Right atrium auricular region (tissue), 2 donors: ENCODE measurements at regions not wholly inside any gene's neighbourhood (a gene's known extent, or its start where the extent isn't known, plus 50 kb on each side); places are given as distances from the start of the nearest gene placed in this dataset.

Experiments
- DNase-seq: peaks from one replicate; pipeline ENCODE4 v3.0.0-alpha.2; 2019; ENCODE audit warnings: low spot score
- H3K27ac ChIP-seq, 2 donors: fragments of 200-600 bp; sonication (generic); 1 replicate in 1 of 2; 2 replicates in 1 of 2; pipeline ENCODE4 v1.5.1; 2016 to 2019
- H3K27me3 ChIP-seq, 2 donors: fragments of 200-600 bp; sonication (generic); one replicate each; pipeline versions ENCODE4 v1.5.1 to v1.6.0; 2017 to 2019
- H3K36me3 ChIP-seq: fragments of 200-600 bp; sonication (generic); one replicate; pipeline ENCODE4 v1.5.1; 2016
- H3K4me1 ChIP-seq, 2 donors: fragments of 200-600 bp; sonication (generic); one replicate each; pipeline versions ENCODE4 v1.5.1 to v1.6.0; 2017 to 2019
- H3K4me3 ChIP-seq, 2 donors: fragments of 200-600 bp; sonication (generic); 1 replicate in 1 of 2; 2 replicates in 1 of 2; pipeline ENCODE4 v1.5.1; 2017 to 2019; ENCODE audit warnings: mild to moderate bottlenecking in 1 of 2, moderate library complexity in 1 of 2
- H3K9me3 ChIP-seq, 2 donors: fragments of 200-600 bp; sonication (generic); one replicate each; pipeline ENCODE4 v1.5.1; 2019
- CTCF ChIP-seq, 2 donors: fragments of 200-600 bp; sonication (generic); IDR thresholded peaks; one replicate each; pipeline ENCODE4 v1.5.1; 2019; ENCODE audit warnings: antibody characterized with exemption in 2 of 2

DNA sequence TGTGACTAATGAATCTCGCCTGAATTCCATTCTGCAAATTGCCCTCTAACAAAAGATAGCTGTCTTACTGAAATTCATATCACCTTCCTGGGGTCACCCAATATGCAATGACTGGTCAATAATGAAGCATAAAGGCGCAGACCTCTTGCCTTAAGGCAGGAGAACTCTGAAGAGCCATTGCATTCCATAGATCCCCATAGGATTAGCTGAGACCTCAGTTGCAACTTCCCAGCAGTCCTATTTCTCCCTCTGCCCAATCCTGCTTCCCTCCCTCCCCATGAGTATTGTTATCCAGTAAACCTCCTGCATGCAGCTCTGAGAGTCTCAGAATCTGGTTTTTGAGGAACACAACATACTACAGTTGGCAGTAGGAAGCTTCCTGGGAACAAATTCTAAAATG, 396.5 kb downstream of the DCAF12L2 start:
- no peaks in the 10 kb centered on the region for H3K27me3 ChIP-seq
- no peak overlapping the region for H3K4me3 ChIP-seq
- no peaks in the 10 kb centered on the region for H3K9me3 ChIP-seq
- TF ChIP-seq CTCF (IDR thresholded peaks at IDR 0.05), result no peak
- DNase-seq, result no peak
- no peaks in the 10 kb centered on the region for H3K36me3 ChIP-seq
- H3K27ac ChIP-seq, result no peak overlapping the region
- no peaks in the 10 kb centered on the region for H3K4me1 ChIP-seq

DNA sequence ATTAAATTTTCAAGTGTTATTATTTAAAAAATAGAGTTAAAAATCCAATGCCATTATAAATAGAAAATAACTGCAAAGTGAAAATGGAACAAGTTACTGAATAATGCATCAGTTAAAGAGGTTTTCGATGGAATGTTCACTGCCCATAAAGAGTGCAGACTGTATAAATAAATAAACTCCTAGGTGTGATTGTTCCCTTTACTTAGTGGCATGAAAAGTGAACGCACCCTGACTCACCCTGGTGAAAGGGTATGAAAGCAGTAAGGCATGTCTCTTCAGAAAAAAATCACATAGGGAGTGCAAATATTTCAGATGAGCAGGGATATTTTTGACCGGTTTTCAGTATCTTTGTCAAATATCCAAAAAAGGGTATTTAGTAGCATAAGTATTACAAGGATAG, 387.8 kb downstream of the DCAF12L2 start:
- TF ChIP-seq CTCF (IDR thresholded peaks at IDR 0.05), result no peak
- Histone ChIP-seq H3K27ac (no peak overlapping the region), H3K4me1 (no peaks in the 10 kb centered on the region), H3K9me3 (no peaks in the 10 kb centered on the region), H3K27me3 (peaks cover 0 to 4% of the 10 kb centered on the region in 2 donors), H3K4me3 (no peak overlapping the region), H3K36me3 (no peaks in the 10 kb centered on the region)
- no peak for DNase-seq

DNA sequence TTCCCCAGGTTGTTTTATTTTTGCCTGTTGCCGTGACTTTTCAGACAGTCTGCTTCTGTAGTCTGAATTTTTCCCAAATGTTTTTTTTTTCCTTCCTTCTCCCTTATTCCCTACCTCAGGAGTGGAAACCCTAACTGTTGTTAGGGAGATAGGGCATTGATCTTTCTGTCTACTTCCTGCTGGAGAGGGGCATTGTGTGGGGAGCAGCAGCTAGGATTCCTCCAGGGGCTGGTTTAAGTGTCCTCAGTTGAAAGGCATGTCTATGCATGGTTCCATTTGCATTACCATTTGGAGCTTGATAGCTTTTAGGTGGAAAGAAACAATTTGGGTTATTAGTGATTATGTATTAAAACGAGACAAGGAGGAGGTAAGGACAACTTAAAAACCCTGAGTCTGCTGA, 383.9 kb downstream of the DCAF12L2 start:
- Histone ChIP-seq H3K27me3 (no peaks in the 10 kb centered on the region), H3K9me3 (no peaks in the 10 kb centered on the region), H3K36me3 (no peaks in the 10 kb centered on the region), H3K27ac (no peak overlapping the region), H3K4me1 (no peaks in the 10 kb centered on the region), H3K4me3 (no peak overlapping the region)
- no peak for DNase-seq
- TF ChIP-seq CTCF (IDR thresholded peaks at IDR 0.05), result no peak

DNA sequence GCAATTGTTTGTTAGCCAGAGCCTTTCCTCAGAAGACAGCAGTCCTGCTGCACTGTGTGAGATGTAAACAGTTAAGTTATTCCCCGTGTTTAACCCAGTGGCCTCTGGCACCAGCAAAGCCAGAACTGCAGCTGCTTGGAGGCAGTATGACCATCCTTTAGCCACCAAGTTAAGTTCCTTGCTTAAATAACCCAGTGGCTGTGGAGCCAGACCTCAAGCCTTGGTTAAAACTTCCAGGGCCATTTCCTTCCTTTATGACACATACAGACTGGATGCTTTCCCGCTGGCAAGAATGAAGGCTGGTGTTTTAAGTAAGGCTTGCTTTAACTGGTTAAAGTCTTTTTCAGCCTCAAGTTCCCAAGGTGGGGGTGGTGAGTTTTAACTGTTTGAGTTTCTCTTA, 379.8 kb downstream of the DCAF12L2 start:
- no peaks in the 10 kb centered on the region for H3K36me3 ChIP-seq
- no peak overlapping the region for H3K27ac ChIP-seq
- no peak overlapping the region for H3K4me3 ChIP-seq
- no peaks in the 10 kb centered on the region for H3K27me3 ChIP-seq
- H3K9me3 ChIP-seq, result no peaks in the 10 kb centered on the region
- TF ChIP-seq CTCF (IDR thresholded peaks at IDR 0.05), result no peak
- H3K4me1 ChIP-seq, result no peaks in the 10 kb centered on the region
- no peak for DNase-seq

DNA sequence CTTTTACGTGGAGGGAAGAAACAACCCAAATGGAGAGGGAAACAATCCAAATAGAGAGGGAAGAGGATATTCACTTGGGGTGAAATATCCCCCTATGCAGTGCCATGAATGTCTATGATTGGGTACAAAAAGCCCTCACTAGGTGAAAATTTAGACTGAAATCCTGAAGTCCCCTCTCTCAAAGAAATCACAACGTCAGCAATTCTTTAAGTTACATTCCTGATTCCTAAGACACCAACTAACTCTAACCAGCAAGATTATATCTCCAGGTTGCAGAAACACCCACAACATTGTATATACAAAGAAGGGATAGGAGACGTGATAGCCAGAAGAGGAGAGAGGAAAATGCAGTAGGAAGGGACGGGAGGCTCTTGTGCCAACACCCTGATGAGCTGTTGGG, 374.3 kb downstream of the DCAF12L2 start:
- no peaks in the 10 kb centered on the region for H3K36me3 ChIP-seq
- H3K27me3 ChIP-seq, result no peaks in the 10 kb centered on the region
- TF ChIP-seq CTCF (IDR thresholded peaks at IDR 0.05), result no peak
- no peak overlapping the region for H3K4me3 ChIP-seq
- DNase-seq, result no peak
- no peaks in the 10 kb centered on the region for H3K9me3 ChIP-seq
- H3K4me1 ChIP-seq, result no peaks in the 10 kb centered on the region
- no peak overlapping the region for H3K27ac ChIP-seq

DNA sequence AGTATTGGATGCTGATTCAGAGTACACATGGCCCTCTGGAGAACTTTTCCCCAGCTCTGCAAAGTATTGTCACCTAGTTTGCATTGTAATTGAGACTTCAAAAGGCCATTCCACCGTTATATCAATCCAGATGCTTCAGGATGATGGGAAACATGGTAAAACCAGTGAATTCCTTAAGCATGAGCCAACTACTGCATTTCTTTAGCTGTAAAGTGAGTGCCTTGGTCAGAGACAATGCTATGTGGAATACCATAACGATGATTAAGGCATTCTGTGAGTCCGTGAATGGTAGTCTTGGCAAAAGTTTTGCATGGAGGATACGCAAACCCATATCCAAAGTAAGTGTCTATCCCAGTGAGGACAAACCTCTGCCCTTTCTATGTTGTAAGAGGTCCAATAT, 355.2 kb downstream of the DCAF12L2 start:
- Histone ChIP-seq H3K9me3 (no peaks in the 10 kb centered on the region), H3K4me1 (no peaks in the 10 kb centered on the region), H3K27me3 (no peaks in the 10 kb centered on the region), H3K27ac (no peak overlapping the region), H3K36me3 (no peaks in the 10 kb centered on the region), H3K4me3 (no peak overlapping the region)
- no peak for TF ChIP-seq CTCF (IDR thresholded peaks at IDR 0.05)
- no peak for DNase-seq
